Right ventricle myocardium inferior (tissue), 1 donor: ENCODE measurements at regions not wholly inside any gene's neighbourhood (a gene's known extent, or its start where the extent isn't known, plus 50 kb on each side); places are given as distances from the start of the nearest gene placed in this dataset.

Experiments used
- ATAC-seq: fragments of 200-7000 bp; cut with Tn5 transposase; one replicate; pipeline ENCODE4 v1.9.1; 2020; ENCODE audit warnings: mild to moderate bottlenecking, moderate library complexity
- DNase-seq: peaks from one replicate; pipeline ENCODE4 v3.0.0; 2021; ENCODE audit errors: missing footprints
- intact Hi-C: fragments of 100-400 bp; cut with DNase I; formaldehyde crosslinking; loops from one replicate; pipeline ENCODE4 v1.11.0; 2022
- donor health status: DM: no; HTN: yes; CAD: no; lungs with severe emphysema.

DNA sequence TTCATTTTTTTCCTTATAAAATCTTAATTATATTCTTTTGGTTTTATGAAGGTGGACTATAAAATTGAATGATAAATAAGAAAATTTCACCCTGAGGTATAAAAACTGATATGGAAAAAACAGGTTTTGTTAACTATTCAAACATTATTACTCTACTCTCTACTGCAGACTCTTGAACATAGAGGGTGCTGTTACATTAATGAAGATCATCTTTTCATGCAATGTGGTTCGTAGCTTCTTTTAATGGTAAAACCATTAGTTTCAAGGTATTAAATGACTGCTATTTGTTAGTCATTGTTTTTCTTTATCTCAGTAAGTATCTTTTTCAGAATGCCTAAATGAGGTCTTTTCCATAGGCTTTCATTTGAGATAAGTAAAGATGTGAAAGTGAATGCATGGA is 510.4 kb downstream of the SLC16A7 start:
- intact Hi-C loops = no loop called here
- no peak for ATAC-seq
- DNase-seq = no peak

DNA sequence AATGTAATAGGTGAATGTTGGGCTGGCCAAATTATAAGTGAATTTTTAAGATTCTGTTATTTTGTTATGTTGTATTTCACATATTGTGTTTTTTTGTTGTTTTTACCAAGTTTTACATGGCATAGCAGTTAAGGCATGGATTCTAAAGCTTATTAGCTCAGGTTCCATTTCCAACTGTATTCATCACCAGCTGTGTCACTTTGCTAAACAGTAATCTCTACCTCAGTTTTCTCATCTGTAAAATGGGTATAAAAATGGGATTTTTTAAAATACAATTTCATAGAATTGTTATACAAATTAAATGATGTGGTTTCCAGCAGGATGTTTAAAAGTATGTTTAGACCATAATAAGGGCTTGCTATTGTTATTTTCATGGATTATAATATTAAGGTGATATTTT is 512.2 kb downstream of the SLC16A7 start:
- DNase-seq (no peak), ATAC-seq (no peak)
- intact Hi-C loops = no loop called here

DNA sequence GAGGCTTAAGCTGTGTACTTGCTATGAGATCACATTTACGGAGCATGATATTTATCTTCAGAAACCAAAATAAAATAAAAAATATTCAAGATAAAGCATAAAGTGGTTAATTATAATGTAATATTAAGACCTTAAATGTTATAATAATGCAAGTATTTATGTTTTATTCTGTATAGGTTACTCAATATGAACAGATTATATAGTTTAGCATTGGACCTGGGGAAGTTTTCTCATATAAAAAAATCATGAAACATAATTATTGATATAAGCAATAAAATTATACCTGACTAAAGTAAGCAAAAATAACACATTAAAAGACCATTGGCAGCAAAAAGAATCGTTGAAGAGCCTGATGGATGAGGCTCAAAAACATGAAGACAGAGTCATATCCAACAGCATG is 516.2 kb downstream of the SLC16A7 start:
- intact Hi-C loops = no loop called here

DNA sequence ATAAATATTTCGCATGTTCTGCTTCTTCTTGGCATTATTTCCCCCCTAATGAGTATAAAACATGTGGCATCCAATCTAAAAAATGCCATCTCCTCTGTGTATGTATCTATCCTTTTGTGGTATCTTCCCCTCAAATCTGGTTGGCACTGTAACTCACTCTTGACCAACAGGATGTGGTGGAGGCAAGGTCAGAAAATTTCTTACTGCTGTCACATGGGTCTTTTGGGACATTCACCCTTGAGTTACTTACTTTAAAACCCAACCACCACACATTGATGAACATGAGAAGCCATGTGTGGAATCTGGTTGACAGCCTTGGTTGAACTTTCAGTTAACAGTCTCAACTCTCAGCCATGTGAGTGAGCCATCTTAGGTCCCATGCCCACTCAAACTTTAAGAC is 516.9 kb downstream of the SLC16A7 start:
- no peak for ATAC-seq
- intact Hi-C loops = no loop called here

More for the DNA sequence above, 516.2 kb downstream of the SLC16A7 start:
- no peak for ATAC-seq
- DNase-seq = no peak

DNA sequence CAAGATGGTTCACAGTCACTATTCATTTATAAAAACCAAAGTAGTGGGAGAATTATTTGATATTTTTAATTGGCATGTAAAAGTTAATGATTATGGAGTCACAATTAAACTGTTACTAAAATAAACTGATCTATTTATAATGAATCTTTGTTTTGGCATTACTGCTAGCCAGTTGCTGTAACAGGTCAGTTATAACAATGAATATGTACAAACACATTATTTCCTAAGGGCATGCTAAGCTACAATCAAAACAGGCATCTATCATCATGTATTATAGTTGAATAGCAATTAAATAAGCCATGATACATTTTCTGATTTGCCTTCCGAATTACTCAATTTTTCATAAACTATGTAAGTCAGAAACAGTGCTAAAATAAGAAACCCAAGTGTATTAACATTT is 518.3 kb downstream of the SLC16A7 start:
- intact Hi-C loops = no loop called here
- DNase-seq = no peak
- ATAC-seq = no peak

More for the DNA sequence above, 516.9 kb downstream of the SLC16A7 start:
- DNase-seq = no peak

DNA sequence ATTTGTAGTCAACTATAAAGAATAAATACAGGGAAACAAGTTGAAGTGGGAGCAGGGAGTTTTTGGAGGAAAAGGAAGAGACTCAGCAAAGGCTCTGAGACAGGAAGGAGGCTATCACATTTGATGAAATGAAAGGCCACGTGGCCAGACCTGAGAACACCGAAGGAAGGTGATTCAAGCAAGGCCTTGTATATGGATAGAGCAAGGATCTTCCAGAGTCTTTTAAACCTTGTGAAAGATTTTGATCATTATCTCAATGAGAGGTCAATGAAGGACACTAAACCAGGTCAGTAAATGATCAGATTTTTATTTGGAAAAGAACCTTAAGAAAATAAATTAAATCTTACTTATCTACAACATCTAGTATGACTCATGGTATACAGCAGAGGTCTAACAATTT is 523.5 kb downstream of the SLC16A7 start:
- intact Hi-C loops = no loop called here
- ATAC-seq (no peak), DNase-seq (no peak)

DNA sequence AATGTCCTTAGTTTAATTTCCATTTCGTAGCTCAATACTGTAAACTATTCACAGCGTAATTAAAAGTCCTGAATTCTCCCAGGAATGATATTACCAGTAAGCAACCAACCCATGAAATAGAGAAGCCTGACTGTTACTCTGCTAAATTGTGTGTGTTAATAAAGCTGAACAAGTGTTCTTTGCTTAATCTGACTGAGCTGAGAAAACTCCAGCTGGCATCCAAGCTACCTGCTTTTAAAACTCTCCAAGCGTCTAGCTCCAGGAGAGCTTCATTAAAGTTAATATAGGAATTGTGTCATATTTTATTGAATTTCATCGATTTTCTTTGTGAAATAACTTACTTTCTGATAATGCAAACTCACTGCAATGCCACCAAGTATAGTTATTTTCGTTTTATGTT is 524.4 kb downstream of the SLC16A7 start:
- ATAC-seq (no peak), DNase-seq (no peak)
- intact Hi-C loops = no loop called here

DNA sequence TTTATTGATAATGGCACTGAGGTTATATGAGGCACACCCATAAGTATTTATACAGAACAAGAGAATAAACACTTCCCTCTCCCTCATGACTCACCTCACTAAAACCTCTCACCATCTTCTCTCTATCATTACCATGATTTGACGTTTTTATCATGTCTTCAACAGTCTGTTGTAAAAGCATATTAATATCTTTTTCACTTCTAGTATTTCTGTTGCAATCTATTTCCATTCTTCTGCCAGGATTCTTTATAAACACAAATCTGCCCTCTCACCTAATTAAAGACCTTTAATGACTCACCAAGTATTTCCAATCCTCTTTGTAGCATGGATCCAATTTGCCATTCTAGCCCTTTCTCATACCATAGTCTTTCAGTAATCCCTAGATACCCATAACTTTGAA is 527.7 kb downstream of the SLC16A7 start:
- no peak for ATAC-seq
- intact Hi-C loops = no loop called here
- DNase-seq = no peak

DNA sequence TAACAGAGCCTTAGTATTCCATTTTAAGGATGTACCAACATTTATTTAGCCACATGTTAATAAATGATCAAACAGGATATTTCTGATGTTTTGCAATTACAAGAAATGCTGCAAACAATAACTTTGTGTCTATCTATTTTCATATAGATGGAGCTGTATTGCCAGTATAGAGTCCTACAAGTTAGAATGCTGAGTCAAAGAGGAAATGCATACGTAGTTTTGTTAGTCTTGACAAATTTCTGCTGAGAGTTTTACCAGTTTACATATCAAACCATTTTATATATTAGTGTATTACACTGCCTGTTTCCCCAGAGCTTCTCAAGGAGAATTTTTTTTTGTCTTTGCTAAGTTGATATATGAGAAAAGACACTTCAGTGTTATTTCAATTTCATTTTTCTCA is 541.7 kb downstream of the SLC16A7 start:
- ATAC-seq (no peak), DNase-seq (no peak)
- intact Hi-C loops = no loop called here

DNA sequence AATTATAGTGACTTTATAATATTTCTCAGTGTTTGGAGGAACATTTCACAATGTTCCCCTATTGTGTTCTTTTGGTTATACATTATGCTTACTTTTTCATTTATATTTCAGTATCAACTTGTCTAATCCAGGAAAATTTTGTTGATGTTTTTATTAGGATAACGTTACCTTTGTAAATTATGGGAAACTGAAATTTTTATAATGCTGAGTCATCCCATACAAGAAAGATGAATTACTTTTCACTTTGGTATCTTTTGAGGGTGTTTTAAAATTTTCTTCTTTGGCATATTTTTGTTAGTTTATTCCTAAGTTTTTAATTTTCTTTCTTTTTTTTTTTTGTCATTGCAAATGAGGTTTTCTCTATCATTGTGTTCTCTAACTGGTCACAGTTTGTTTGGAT is 542.7 kb downstream of the SLC16A7 start:
- DNase-seq (no peak), ATAC-seq (no peak)
- intact Hi-C loops = no loop called here

DNA sequence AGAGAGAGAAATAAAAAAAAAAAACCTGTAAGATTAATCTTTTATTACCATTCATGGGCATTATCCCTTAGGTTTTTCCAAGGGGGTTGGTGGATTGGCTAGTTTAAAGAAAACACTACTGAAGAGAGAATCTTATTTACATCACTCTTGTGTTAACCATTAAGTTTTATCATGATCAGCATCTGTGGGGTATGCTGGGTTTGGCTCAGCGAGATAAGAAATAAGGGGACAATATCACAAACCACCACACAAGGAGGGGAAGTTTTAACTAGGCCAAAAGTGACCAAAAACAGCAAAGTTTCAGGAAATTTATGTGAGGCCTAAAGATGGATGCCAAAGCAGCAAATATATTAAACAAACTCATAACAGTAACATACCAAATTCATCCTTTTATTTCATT is 548.6 kb downstream of the SLC16A7 start:
- intact Hi-C loops = no loop called here
- no peak for DNase-seq
- ATAC-seq = no peak

DNA sequence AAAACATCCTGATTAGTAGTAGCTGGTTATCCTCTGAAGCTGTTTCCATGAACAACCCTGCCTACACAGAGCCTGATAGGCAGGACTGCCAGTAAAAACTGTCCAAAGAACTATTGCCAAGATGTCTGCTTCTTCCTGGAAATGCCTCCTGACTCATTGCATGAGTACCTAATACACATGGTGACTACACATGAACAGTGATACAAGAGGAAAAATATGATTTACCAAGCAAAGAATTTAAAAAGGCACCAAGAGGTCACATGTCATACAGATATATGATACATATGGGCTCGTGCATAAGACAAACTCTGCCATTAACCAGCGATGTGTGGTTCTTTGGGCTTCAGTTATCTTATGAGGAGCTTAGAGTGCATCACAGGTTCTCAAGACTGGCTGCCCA is 552.3 kb downstream of the SLC16A7 start:
- ATAC-seq (no peak), DNase-seq (no peak)
- intact Hi-C loops = no loop called here

DNA sequence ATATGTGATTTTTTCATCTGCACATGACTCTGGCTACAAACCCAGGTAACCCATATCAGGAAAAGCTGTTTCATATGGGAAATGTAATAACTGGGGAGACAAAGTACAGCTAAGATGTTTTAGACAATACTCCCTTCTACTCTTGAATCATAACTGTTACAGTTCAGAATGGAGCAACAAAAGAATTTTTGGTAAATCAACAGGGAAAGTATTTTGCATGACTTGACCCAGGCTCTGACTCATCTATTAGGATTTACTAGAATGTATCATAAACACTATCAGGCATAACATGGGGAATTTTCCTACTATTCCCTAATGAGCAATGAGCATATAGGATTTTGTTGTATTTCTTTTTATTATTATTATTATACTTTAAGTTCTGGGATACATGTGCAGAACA is 553.0 kb downstream of the SLC16A7 start:
- intact Hi-C loops = no loop called here
- ATAC-seq = no peak
- DNase-seq = no peak

DNA sequence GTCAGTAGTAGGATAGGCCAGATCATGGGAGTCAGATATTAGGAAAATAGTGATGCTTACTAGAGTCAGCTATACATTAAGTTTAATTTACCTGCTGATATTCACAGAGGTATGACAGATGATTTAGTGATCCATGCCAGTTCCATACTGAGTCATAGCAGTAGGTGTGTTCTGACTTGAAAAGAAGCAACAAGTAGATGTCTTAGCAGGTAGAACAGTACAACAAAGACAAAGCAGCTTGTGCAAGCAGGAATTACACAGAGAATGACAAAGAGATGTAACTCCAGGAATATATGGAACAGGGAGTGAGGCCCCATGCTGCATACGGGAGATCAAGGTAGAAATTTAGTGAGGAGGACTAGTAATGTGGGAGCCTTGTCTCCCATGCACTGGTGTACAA is 556.9 kb downstream of the SLC16A7 start:
- ATAC-seq (no peak), DNase-seq (no peak)
- intact Hi-C loops = no loop called here

DNA sequence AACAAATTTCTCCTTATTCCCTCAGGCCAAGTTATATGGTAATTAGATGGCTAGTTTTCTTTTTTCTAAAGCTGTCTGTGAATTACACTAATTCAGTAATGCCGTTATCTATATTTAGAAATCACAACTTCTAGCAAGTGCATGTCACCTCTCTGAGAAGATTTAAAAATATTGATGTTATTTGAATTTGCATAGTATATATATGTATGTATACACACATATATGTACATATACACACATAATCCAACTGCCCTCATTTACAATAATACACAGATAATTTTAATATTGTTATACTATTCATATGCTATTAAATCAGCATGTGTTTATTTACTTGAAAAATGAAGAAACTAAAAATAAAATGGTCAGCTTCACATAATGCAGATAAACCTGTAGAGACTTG is 563.9 kb downstream of the SLC16A7 start:
- DNase-seq = no peak
- no peak for ATAC-seq
- intact Hi-C loops = no loop called here

DNA sequence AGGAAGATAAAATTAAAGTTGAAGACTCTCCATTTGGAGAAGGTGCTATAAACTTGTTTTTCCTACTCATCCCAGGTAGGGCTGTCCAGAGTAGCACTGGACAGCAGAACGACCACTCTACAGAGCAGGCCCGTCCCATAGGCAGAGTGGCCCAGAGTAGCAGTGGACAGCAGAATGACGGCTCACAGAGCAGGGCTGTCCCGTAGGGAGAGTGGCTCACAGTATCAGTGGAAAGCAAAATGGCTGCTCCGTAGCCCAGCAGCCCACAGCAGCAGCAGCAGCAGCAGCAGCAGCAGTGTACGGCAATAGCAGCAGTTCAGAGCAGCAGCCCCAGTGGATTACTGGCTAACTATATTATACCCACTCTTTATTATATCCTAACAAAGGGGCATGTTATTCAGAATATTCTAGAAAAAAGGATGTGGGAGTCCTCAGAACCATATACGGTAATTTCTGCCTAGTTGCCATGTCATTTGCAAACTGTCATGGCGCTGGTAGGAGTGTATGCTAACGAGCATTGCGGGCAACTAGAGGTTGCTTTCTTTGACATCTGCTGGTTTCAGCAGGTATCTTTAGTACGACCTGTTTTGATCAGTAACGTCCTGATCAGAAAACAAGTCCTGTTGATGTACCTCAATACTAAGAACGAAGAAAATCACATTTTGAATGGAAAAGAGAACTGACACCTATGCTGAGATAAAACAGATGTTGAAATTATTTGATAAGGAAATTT is 567.3 kb downstream of the SLC16A7 start:
- DNase-seq (no peak), ATAC-seq (no peak)
- intact Hi-C loops = no loop called here

DNA sequence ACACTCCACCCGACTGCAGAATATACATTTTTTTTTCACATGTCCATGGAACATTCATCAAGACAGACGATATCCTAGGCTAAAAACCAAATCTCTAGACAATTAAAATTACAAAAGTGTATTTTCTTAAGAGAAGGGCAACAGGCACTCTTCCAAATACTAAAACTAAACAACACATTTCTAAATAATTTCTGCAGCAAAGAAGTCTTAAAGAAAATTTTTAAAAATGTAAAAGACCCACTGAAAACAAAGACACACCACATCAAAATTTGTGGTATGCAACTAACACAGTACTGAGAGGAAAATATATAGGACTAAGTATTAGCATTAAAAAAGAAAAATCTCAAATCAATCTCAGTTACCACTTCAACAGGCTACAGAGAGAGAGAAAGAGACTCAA is 570.0 kb downstream of the SLC16A7 start:
- ATAC-seq = no peak
- intact Hi-C loops = no loop called here

DNA sequence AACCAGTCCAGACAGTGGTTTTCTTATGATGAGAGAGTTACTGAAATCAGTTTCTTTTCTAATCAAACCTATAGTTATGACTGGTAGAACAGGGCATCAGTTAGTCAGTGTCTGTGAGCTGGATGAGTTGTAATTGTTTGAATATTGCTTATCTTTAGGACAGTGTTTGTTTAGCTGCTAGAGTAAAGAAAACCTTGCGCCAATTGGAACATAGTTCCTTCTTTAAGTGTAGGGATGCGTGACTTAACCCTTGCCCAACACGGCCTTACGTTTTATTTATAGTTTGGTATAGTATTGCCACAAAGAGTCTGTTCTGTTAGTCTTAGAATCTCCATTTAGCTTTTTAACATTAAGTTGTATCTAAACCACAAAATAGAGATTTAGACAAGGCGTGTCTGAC is 572.6 kb downstream of the SLC16A7 start:
- ATAC-seq = no peak
- no peak for DNase-seq
- intact Hi-C loops = no loop called here

More for the DNA sequence above, 570.0 kb downstream of the SLC16A7 start:
- DNase-seq = no peak

DNA sequence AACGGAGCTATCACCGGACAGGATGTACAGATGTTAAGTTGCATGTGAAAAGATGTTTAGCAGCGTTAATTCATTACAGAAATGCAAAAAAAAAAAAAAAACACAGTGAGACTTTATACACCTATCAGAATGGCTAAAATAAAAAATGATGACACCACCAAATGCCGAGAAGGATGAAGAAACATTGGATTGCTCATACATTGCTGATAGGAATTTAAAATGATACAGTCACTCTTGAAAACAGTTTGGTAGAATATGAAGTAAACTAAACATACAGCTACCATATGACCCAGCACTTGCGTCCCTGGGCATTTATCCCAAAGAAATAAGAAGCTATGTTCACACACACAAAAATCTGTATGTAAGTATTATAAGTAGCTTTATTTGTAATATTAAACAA is 574.1 kb downstream of the SLC16A7 start:
- no peak for ATAC-seq
- intact Hi-C loops = no loop called here
- no peak for DNase-seq

DNA sequence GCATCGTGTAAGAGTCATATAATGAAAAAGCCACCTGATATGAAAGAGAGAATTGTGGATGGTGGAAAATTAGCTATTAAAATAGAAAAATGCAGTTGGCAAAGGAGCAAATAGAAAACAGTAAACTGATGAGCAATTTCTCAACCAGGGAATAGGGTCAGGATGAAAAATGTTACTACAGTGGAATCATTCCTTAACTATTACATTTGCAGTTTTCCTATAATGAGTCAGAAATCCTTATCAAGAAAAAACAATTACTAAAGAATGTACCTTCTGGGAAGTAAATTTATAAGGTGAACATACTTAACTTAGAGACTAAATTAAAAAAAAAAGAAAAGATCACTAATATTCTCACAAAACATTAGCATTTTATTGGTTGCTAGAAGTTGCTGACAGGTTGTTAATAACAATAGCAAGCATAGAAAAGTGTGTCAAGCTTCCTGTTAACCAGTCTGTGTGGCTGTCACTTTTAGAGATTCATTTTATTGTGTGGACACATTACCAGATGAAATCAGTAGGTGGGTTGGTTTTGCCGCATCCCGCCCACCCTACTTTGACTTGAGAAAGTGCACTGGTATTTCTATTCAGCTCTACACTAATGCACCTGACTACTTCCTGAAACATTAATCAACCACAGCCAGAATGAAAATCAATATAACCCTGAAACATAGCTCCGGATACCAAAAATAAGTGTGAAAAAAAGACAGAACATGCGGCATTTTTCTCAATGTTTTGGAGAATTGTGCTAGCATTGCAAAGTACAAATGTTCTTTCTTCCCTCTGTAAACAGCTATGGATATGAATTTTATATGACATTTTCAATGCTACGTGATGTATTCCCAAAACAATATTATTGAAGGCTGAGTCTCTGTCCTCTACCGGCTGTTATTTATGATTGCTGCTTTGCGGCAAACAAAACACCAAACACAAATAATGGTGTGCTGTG is 576.7 kb downstream of the SLC16A7 start:
- ATAC-seq = no peak
- intact Hi-C loops = no loop called here
- DNase-seq = no peak
